Muscle of leg (tissue), 3 donors: ENCODE measurements at regions not wholly inside any gene's neighbourhood (a gene's known extent, or its start where the extent isn't known, plus 50 kb on each side); places are given as distances from the start of the nearest gene placed in this dataset.

Experiments used
- DNase-seq: peaks from one replicate; pipeline ENCODE4 v3.0.0; 2013
- H3K27ac ChIP-seq: one replicate; pipeline ENCODE4 v1.5.1; 2013; ENCODE audit warnings: mild to moderate bottlenecking, low read length, control low read depth
- H3K27me3 ChIP-seq: one replicate; pipeline ENCODE4 v1.6.1; 2013; ENCODE audit warnings: low read length; ENCODE audit not compliant: control insufficient read depth, insufficient read depth
- H3K36me3 ChIP-seq: one replicate; pipeline ENCODE4 v1.6.1; 2013; ENCODE audit warnings: low read length; ENCODE audit not compliant: control insufficient read depth, insufficient read depth
- H3K4me1 ChIP-seq: one replicate; pipeline ENCODE4 v1.6.1; 2013; ENCODE audit warnings: low read length; ENCODE audit not compliant: control insufficient read depth, insufficient read depth
- H3K4me3 ChIP-seq: one replicate; pipeline ENCODE4 v1.5.1; 2013; ENCODE audit warnings: low read length, control low read depth
- H3K9me3 ChIP-seq: replicated peaks from 2 replicates; pipeline ENCODE4 v1.6.1; 2013; ENCODE audit warnings: low read depth, low read length; ENCODE audit not compliant: control insufficient read depth
- whole genome bisulfite sequencing: methylation state at CpG from one replicate; pipeline ENCODE4 v1.1.5; 2013; ENCODE audit warnings: missing lambda C conversion rate; ENCODE audit not compliant: insufficient coverage; 5-methylcytosine and 5-hydroxymethylcytosine counted together

DNA sequence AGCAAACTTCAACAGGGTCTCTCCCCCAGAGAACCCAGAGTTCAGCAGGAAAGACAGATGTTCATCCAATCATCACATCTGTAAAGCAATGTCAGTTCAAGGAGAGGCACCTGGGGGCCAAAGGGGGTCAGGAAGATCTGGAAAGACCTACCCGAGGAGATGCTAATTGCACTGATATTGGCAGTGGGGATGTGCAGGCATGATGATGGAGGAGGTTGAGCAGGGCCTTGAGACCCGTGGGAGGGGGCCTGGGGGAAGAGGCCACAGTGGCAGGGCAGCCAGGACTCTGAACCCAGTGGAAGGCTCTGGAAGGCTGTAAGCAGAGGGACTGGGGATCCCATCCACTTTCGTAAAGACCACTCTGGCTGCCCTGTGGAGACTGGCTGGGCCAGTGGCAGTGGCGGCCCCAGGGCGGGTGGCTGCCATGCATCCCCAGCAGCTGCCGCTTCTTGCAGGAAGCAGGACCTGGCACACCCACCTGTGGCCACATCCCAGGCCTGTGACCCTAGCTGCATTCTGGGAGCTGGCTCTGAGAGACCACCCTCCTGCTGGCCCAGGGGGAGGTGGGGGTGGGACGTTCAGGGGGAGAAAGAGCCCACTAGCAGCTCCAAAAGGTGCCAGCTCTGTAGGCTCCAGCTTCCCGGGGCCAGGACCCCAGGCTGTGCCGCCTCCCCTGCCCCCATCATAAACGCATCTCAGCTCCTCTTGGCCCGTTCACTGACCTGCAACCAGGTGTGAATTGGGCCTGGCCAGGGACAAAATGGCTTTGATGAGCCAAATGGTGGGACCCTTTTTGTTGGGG lies 59.9 kb upstream of the FGF3 start:
- Histone ChIP-seq H3K36me3 (no peaks in the 10 kb centered on the region), H3K27ac (no peak overlapping the region), H3K4me3 (no peak overlapping the region), H3K9me3 (no peaks in the 10 kb centered on the region), H3K4me1 (no peaks in the 10 kb centered on the region), H3K27me3 (peaks cover 39% of the 10 kb centered on the region)
- 71% methylated on average over 5 of the region's 11 CpGs for WGBS
- no peak for DNase-seq

- Histone ChIP-seq H3K9me3 (no peaks in the 10 kb centered on the region), H3K36me3 (no peaks in the 10 kb centered on the region), H3K27ac (no peak overlapping the region), H3K27me3 (peaks cover 37% of the 10 kb centered on the region), H3K4me3 (no peak overlapping the region), H3K4me1 (no peaks in the 10 kb centered on the region)
- WGBS, result 51% methylated on average over 3 of the region's 5 CpGs
- DNase-seq, result no peak
Measured at GRCh38 chr11:69879729-69880005, 60.5 kb upstream of the FGF3 start.

GRCh38 chr11:69880041-69880825 lies 61.0 kb upstream of the FGF3 start:
- Histone ChIP-seq H3K27me3 (peaks cover 31% of the 10 kb centered on the region), H3K4me3 (no peak overlapping the region), H3K36me3 (no peaks in the 10 kb centered on the region), H3K9me3 (no peaks in the 10 kb centered on the region), H3K4me1 (no peaks in the 10 kb centered on the region), H3K27ac (no peak overlapping the region)
- no peak for DNase-seq
- 72% methylated on average over 13 of the region's 18 CpGs for WGBS

DNA sequence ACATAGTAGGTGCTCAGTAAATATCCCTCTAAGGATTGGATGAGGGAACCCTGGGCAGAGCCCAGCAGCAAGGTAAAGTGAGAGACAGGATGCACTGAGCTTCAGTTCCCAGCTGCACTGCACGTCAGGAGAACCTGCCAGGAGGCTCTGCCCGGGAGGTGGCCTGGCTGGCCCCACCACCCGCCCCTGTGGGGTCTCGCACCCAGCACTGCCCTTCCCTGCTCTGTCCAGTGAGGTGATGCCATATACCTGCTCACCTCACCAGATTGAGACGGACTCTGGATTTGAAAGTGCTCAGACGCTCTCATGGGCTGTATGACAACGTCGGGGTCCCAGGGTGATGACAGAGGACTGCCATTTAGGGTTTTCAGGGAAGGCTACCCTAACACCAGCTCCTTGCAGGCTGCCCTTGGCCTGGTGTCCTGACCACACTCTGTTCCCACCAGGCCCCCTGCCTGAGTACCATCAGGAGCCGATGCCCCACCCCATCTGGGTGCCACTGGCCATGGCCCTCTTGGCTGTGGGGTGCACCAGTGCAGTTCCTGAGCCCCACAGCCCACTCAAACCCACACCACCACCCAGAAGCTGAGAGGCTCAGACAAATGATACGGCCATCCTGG lies 61.7 kb upstream of the FGF3 start:
- Histone ChIP-seq H3K36me3 (no peaks in the 10 kb centered on the region), H3K9me3 (no peaks in the 10 kb centered on the region), H3K27ac (no peak overlapping the region), H3K4me1 (no peaks in the 10 kb centered on the region), H3K27me3 (peaks cover 29% of the 10 kb centered on the region), H3K4me3 (no peak overlapping the region)
- DNase-seq, result no peak
- WGBS, result 85% methylated on average over 7 of the region's 10 CpGs

DNA sequence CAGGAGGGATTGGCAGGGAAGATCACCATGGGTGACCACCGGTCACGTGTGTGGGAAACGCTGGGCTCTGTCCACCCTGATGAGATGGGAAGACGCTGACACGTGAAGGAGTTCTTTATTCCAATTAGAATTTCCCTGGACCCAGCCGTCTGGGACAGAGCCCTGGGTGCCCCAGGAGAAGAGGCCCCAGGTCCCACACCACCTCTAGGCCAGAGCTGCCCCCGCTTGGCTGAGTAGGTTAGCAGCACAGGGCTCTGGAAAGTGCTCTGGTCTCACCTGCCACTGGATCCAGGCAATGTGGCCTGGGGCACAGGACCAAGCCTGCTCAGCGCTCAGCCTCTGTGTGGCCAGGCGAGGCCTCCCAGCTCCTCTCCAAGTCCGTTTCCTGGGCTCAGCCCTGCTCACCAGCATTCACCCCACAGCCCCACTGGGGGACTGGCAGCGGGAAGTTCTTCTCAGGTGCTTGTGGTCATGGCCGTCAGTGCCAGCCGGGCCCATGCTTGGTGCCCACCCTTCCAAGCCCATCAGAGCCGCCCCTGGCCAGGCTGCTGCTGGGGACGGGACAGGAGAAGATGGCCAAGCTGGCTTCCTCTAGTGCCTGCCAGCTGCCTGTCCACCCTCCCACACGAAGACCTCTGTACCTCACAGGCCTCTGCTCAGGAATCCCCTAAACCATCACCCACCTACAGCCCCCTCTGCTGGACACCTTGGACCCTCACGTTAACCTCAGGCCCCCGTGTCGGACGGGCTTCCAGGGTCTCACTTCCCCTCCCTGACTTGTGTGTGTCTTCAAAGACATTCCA lies 62.5 kb upstream of the FGF3 start:
- H3K9me3 ChIP-seq, result no peaks in the 10 kb centered on the region
- H3K36me3 ChIP-seq, result no peaks in the 10 kb centered on the region
- H3K4me1 ChIP-seq, result no peaks in the 10 kb centered on the region
- no peak overlapping the region for H3K4me3 ChIP-seq
- peaks cover 25% of the 10 kb centered on the region for H3K27me3 ChIP-seq
- 69% methylated on average over 17 of the region's 20 CpGs for WGBS
- no peak for DNase-seq
- H3K27ac ChIP-seq, result no peak overlapping the region

DNA sequence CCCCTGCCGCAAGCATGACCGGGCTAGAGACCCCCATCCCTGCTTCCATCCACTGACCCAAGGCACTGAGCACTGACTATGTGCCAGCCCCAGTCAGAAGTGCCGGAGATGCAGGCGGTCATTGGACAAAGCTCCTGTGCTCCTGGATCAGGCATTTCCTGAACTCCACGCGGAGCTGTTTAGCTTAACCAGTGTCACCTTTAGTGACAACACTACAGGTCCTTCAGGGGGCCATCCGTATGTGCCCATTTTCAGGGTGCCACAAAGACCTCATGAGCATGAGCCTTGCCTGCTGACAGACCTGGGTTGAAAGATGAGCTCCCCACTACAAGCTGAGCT lies 63.0 kb upstream of the FGF3 start:
- Histone ChIP-seq H3K36me3 (no peaks in the 10 kb centered on the region), H3K4me1 (no peaks in the 10 kb centered on the region), H3K27ac (no peak overlapping the region), H3K27me3 (peaks cover 24% of the 10 kb centered on the region), H3K4me3 (no peak overlapping the region), H3K9me3 (no peaks in the 10 kb centered on the region)
- 94% methylated on average over 5 of the region's 7 CpGs for WGBS
- DNase-seq, result no peak

- Histone ChIP-seq H3K36me3 (no peaks in the 10 kb centered on the region), H3K27me3 (peaks cover 21% of the 10 kb centered on the region), H3K27ac (no peak overlapping the region), H3K4me3 (no peak overlapping the region), H3K4me1 (no peaks in the 10 kb centered on the region), H3K9me3 (no peaks in the 10 kb centered on the region)
- DNase-seq, result no peak
- WGBS, result 73% methylated on average over 32 of the region's 32 CpGs
Measured at GRCh38 chr11:69883292-69884255, 64.4 kb upstream of the FGF3 start.

DNA sequence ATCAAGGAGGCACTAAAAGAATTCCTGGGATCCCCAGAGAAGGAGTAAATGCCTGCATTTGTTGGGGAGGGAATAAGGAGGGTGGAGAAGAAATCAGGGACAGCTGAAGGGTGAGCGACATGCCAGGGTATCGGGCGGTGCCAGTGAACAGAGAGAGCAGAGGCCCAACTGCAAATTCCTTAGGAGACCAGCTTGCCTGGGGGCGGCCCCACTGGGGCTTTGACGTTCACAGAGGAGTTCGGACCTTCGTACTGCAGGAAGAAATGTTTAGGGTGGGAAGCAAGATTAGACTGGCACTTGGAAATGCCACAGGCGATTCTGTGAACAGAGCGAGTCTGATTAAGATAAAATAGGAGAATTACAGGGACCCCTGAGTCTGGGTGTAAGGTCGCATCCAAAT lies 65.1 kb upstream of the FGF3 start:
- WGBS, result 90% methylated on average over 7 of the region's 10 CpGs
- no peaks in the 10 kb centered on the region for H3K36me3 ChIP-seq

DNA sequence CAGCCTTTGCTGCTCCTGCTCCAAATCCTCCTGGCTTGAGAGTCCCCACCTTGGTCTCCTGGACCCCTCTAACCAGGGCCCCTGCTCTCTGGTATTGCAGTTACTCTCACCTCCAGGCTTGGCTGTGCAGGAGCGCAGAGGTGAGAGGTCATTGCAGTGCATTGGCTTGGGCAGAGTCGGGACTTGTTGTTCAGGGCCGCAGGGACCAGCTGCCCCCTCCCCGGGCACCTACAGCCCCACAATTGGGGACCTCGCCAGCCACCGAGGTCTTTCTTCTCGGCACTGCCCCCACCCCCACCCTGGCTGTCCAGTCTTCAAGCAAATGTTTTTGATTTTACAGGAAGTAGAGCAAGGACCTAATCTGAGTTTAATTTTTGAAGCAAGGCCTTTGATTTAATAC lies 65.5 kb upstream of the FGF3 start:
- H3K36me3 ChIP-seq, result no peaks in the 10 kb centered on the region
- H3K4me1 ChIP-seq, result no peaks in the 10 kb centered on the region
- H3K27me3 ChIP-seq, result peaks cover 32% of the 10 kb centered on the region
- no peak overlapping the region for H3K27ac ChIP-seq
- DNase-seq, result no peak
- H3K9me3 ChIP-seq, result no peaks in the 10 kb centered on the region
- H3K4me3 ChIP-seq, result no peak overlapping the region
- WGBS, result 44% methylated on average over 3 of the region's 7 CpGs

More for the DNA sequence above, 65.1 kb upstream of the FGF3 start:
- Histone ChIP-seq H3K4me3 (no peak overlapping the region), H3K27ac (no peak overlapping the region), H3K9me3 (no peaks in the 10 kb centered on the region), H3K27me3 (peaks cover 28% of the 10 kb centered on the region), H3K4me1 (no peaks in the 10 kb centered on the region)
- DNase-seq, result no peak
